ENCODE measurements at regions not wholly inside any gene's neighbourhood (a gene's known extent, or its start where the extent isn't known, plus 50 kb on each side); places are given as distances from the start of the nearest gene placed in this dataset.
A peak's percentile ranks its signal among the peaks of the same experiment; 100 is the strongest.

DNA sequence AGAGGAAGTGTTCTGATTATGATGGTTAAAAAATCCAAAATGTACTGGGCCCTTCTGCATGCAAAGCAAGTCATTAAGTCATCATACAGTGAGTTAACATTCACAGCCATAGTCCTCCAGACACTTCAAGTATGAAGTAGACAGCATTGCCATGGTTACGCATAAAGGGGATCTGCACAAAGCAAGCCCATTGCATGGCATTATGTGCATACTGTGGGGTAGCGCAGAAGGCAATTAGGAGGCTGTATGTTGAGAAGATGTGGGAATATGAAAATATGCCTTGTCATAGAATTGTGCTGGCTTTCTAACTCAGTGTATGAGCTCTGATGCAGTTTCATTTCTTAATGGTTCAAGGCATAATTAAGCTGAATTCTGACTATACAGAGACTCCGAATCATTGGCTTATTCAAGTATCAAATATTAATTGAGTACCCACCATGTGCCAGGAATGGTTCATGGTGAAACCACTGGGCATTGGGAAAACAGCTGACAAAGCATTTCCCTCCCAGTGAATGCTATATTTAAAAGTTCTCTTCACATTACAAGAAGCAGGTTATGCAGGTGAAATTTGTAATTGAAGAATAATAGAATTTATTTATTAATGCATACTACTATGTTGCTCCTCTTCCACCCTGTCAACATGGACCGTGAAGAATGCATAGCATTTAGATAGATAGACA is 588.9 kb downstream of the ZNF674 start:
- DNase-seq (ENCODE audit: insufficient read length, low spot score) (no peak), FAIRE-seq (peak; percentile 56)
- TF ChIP-seq PAX5 (IDR thresholded peaks at IDR 0.05; ENCODE audit: insufficient read depth, low read length, severe bottlenecking) (no peak), SPI1 (IDR thresholded peaks at IDR 0.05; ENCODE audit: low read depth, low read length) (no peak), TAF1 (IDR thresholded peaks at IDR 0.05; ENCODE audit: low read depth, low read length) (no peak), POU2F2 (IDR thresholded peaks at IDR 0.05; ENCODE audit: low read depth, low read length) (no peak), POLR2AphosphoS5 (IDR thresholded peaks at IDR 0.05; ENCODE audit: low read depth, low read length) (no peak), POLR2A (IDR thresholded peaks at IDR 0.05; ENCODE audit: low read depth, low read length) (no peak)

GRCh38 chrX:45955661-45956060 is 589.6 kb downstream of the ZNF674 start:
- no peak for DNase-seq (ENCODE audit: insufficient read length, low spot score)
- TF ChIP-seq POLR2A (IDR thresholded peaks at IDR 0.05; ENCODE audit: low read depth, low read length): no peak
- TF ChIP-seq TAF1 (IDR thresholded peaks at IDR 0.05; ENCODE audit: low read depth, low read length): no peak
- TF ChIP-seq SPI1 (IDR thresholded peaks at IDR 0.05; ENCODE audit: low read depth, low read length): no peak
- TF ChIP-seq POU2F2 (IDR thresholded peaks at IDR 0.05; ENCODE audit: low read depth, low read length): no peak
- TF ChIP-seq POLR2AphosphoS5 (IDR thresholded peaks at IDR 0.05; ENCODE audit: low read depth, low read length): no peak
- TF ChIP-seq PAX5 (IDR thresholded peaks at IDR 0.05; ENCODE audit: insufficient read depth, low read length, severe bottlenecking): no peak
- no peak for FAIRE-seq

DNA sequence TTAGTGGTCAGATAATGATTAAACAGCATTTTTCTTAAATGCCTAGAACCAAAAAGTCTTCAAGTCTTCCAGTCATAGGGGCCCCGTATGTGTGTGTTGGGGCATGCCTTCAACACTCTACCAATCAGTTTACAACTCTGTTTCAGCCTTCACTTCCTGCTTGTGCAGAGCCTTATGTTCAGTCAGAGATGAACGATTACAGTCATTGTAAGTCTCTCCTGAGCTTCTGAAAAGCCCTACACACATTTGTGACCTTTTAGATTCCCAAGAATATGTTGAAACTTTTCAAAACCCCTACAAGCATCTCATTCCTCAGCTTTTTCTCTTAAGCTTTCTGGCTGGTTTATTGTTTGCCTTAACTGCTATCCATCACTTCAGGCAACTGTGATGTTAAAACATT is 591.2 kb downstream of the ZNF674 start:
- TF ChIP-seq POLR2AphosphoS5 (IDR thresholded peaks at IDR 0.05; ENCODE audit: low read depth, low read length) (no peak), POU2F2 (IDR thresholded peaks at IDR 0.05; ENCODE audit: low read depth, low read length) (no peak), PAX5 (IDR thresholded peaks at IDR 0.05; ENCODE audit: insufficient read depth, low read length, severe bottlenecking) (no peak), SPI1 (IDR thresholded peaks at IDR 0.05; ENCODE audit: low read depth, low read length) (no peak), POLR2A (IDR thresholded peaks at IDR 0.05; ENCODE audit: low read depth, low read length) (no peak), TAF1 (IDR thresholded peaks at IDR 0.05; ENCODE audit: low read depth, low read length) (no peak)
- FAIRE-seq (no peak), DNase-seq (ENCODE audit: insufficient read length, low spot score) (no peak)

DNA sequence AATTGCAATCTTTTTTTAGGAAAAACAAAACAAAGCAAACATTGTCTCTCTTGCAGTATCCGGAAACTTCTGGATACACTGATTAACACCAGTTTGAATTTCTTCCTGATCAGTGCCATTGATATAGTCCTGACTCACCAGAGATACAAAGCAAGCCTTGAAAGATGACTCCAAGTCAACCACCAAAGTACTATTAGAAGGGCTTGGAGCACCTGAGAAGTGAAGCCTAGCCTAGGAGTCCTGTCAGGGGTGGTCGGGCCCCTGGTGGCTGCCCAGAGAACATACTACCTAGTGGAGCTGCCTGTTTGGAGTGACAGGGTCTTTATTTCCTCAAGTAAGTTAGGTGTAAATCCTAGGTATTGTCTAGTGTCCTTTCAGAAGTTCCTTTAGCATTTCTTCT is 593.2 kb downstream of the ZNF674 start:
- DNase-seq (ENCODE audit: insufficient read length, low spot score) (no peak), FAIRE-seq (no peak)
- TF ChIP-seq POU2F2 (IDR thresholded peaks at IDR 0.05; ENCODE audit: low read depth, low read length): no peak
- TF ChIP-seq POLR2A (IDR thresholded peaks at IDR 0.05; ENCODE audit: low read depth, low read length): no peak
- no peak for TF ChIP-seq TAF1 (IDR thresholded peaks at IDR 0.05; ENCODE audit: low read depth, low read length)
- TF ChIP-seq PAX5 (IDR thresholded peaks at IDR 0.05; ENCODE audit: insufficient read depth, low read length, severe bottlenecking): no peak
- TF ChIP-seq POLR2AphosphoS5 (IDR thresholded peaks at IDR 0.05; ENCODE audit: low read depth, low read length): no peak
- no peak for TF ChIP-seq SPI1 (IDR thresholded peaks at IDR 0.05; ENCODE audit: low read depth, low read length)

- FAIRE-seq (no peak), DNase-seq (ENCODE audit: insufficient read length, low spot score) (no peak)
- TF ChIP-seq POLR2AphosphoS5 (IDR thresholded peaks at IDR 0.05; ENCODE audit: low read depth, low read length) (no peak), SPI1 (IDR thresholded peaks at IDR 0.05; ENCODE audit: low read depth, low read length) (no peak), TAF1 (IDR thresholded peaks at IDR 0.05; ENCODE audit: low read depth, low read length) (no peak), POU2F2 (IDR thresholded peaks at IDR 0.05; ENCODE audit: low read depth, low read length) (no peak), PAX5 (IDR thresholded peaks at IDR 0.05; ENCODE audit: insufficient read depth, low read length, severe bottlenecking) (no peak), POLR2A (IDR thresholded peaks at IDR 0.05; ENCODE audit: low read depth, low read length) (no peak)
These were observed 609.8 kb downstream of the ZNF674 start for GRCh38 chrX:45935408-45935807.

DNA sequence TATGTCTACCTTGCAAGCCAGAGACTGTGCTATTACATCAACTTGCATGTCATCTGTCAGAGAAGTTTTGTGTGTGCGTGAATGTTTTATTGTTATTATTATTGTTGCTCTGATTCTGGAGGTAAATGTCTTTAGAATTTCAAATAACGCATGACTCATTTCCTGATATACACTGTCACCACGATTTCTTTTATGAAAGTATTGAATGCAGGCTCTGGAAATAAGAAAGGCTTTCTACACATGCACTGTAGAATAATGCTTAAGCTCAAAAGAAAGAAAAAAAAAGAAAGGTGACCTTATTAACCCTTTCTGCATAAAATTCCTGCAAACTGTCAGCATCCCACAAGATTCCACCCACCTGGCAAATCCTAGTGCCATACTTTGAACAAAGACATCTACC is 632.9 kb downstream of the ZNF674 start:
- TF ChIP-seq POU2F2 (IDR thresholded peaks at IDR 0.05; ENCODE audit: low read depth, low read length) (no peak), PAX5 (IDR thresholded peaks at IDR 0.05; ENCODE audit: insufficient read depth, low read length, severe bottlenecking) (no peak), SPI1 (IDR thresholded peaks at IDR 0.05; ENCODE audit: low read depth, low read length) (no peak), POLR2A (IDR thresholded peaks at IDR 0.05; ENCODE audit: low read depth, low read length) (no peak), POLR2AphosphoS5 (IDR thresholded peaks at IDR 0.05; ENCODE audit: low read depth, low read length) (no peak), TAF1 (IDR thresholded peaks at IDR 0.05; ENCODE audit: low read depth, low read length) (no peak)
- DNase-seq (ENCODE audit: insufficient read length, low spot score) (no peak), FAIRE-seq (no peak)

DNA sequence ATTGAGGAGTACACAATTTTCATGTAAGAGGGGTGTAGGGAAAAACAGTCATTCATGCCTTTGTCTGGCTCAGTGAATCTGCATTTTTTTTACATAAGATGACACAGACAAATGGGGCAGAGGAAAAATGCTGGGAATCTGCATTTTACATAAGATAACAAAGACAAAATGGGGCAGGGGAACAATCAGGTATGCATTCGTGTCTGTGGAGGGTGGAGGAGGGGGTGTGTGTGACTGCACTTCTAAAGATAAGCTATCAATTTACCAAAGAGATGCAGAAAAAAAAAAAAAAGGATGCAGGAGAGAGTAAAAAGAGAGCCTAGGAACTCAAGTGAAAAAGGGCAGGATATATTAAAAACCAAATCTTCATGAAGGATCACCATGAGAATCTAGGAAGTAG is 637.4 kb downstream of the ZNF674 start:
- no peak for FAIRE-seq
- TF ChIP-seq PAX5 (IDR thresholded peaks at IDR 0.05; ENCODE audit: insufficient read depth, low read length, severe bottlenecking) (no peak), POLR2A (IDR thresholded peaks at IDR 0.05; ENCODE audit: low read depth, low read length) (no peak), TAF1 (IDR thresholded peaks at IDR 0.05; ENCODE audit: low read depth, low read length) (no peak)
- no peak for DNase-seq (ENCODE audit: insufficient read length, low spot score)

DNA sequence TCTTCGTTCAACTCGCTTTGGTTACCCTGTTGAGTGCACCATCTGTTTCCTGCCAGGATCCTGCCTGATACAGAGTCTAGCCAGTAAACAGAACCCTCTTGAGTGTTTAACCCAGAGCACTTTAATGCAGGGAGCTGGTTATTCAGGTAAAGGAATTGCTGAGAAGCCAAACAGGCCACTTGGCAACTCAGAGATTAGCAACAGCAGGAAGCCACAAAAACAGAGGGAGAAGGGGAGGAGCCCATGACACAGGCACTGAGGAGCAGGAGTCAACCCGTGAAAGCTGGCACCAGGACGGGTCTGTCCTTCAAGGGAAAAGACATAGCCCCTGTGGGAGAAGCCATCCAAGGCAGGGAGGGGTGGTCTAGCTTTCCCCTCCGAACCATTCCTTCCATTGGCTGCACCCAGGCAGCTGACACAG is 641.4 kb downstream of the ZNF674 start:
- TF ChIP-seq SPI1 (IDR thresholded peaks at IDR 0.05; ENCODE audit: low read depth, low read length) (no peak), TAF1 (IDR thresholded peaks at IDR 0.05; ENCODE audit: low read depth, low read length) (no peak), PAX5 (IDR thresholded peaks at IDR 0.05; ENCODE audit: insufficient read depth, low read length, severe bottlenecking) (no peak), POLR2A (IDR thresholded peaks at IDR 0.05; ENCODE audit: low read depth, low read length) (no peak), POU2F2 (IDR thresholded peaks at IDR 0.05; ENCODE audit: low read depth, low read length) (no peak), POLR2AphosphoS5 (IDR thresholded peaks at IDR 0.05; ENCODE audit: low read depth, low read length) (no peak)
- FAIRE-seq: no peak
- DNase-seq (ENCODE audit: insufficient read length, low spot score): no peak

DNA sequence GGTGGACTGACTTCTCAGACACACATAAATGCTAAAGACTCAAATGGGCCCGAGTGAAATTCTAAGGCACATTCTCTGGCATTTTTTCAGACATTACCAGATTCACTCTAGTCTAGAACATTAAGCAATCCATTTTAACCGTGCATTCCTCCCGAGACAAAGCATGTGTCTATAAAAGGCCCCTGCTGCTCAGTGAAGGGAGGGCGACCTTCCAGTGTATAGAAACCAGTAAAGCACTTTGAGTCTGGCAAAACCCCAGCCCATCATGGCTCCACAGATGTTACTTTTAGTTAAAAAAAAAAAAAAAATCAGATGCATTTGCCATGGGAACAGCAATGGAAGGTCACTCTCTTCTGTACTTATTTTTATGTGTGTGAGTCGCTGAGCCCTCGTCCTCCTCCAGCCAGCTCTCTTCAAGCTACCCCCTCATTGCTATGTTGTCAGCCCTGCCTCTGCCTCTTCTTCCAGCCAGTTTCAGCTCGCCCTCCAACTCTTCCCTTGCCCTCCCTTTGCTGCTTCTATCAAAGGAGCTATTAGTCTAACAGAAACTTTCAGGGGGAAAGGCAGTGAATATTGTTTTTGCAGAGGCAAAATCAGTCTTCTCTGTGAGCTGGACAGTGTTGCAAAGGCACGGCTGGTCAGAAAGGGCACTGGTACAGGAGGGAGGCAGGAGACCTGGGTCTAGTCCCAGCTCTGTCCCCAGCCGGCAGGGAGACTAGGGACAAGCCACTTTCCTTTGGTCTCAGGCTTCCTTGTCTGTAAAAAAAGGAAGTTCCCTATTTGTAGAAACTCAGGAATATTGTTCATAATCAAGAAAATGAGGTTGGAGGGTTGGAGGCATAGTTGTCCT is 644.2 kb downstream of the ZNF674 start:
- TF ChIP-seq POLR2A (IDR thresholded peaks at IDR 0.05; ENCODE audit: low read depth, low read length): no peak
- no peak for TF ChIP-seq POU2F2 (IDR thresholded peaks at IDR 0.05; ENCODE audit: low read depth, low read length)
- no peak for TF ChIP-seq PAX5 (IDR thresholded peaks at IDR 0.05; ENCODE audit: insufficient read depth, low read length, severe bottlenecking)
- TF ChIP-seq TAF1 (IDR thresholded peaks at IDR 0.05; ENCODE audit: low read depth, low read length): no peak
- TF ChIP-seq SPI1 (IDR thresholded peaks at IDR 0.05; ENCODE audit: low read depth, low read length): no peak
- no peak for TF ChIP-seq POLR2AphosphoS5 (IDR thresholded peaks at IDR 0.05; ENCODE audit: low read depth, low read length)
- DNase-seq (ENCODE audit: insufficient read length, low spot score) (no peak), FAIRE-seq (no peak)
